ENCODE measurements at regions not wholly inside any gene's neighbourhood (a gene's known extent, or its start where the extent isn't known, plus 50 kb on each side); places are given as distances from the start of the nearest gene placed in this dataset.

- no peak for TF ChIP-seq CTCF (IDR thresholded peaks at IDR 0.05)
- no peak for TF ChIP-seq POLR2A (IDR thresholded peaks at IDR 0.05)
- TF ChIP-seq EP300 (IDR thresholded peaks at IDR 0.05): no peak
Measured at GRCh38 chrX:65602221-65602560, 65.3 kb upstream of the MSN start.

Measured in ovary (tissue), 3 donors.